ENCODE measurements at regions not wholly inside any gene's neighbourhood (a gene's known extent, or its start where the extent isn't known, plus 50 kb on each side); places are given as distances from the start of the nearest gene placed in this dataset.
"Not testable (repeated sequence)": the region's sequence is repeated elsewhere in the genome, so short reads cannot be mapped to it uniquely, and the experiment has no call there.

GRCh38 chr4:71081192-71081591 lies 87.7 kb downstream of the DCK start:
- DNase-seq (ENCODE audit: low read depth) = no peak

DNA sequence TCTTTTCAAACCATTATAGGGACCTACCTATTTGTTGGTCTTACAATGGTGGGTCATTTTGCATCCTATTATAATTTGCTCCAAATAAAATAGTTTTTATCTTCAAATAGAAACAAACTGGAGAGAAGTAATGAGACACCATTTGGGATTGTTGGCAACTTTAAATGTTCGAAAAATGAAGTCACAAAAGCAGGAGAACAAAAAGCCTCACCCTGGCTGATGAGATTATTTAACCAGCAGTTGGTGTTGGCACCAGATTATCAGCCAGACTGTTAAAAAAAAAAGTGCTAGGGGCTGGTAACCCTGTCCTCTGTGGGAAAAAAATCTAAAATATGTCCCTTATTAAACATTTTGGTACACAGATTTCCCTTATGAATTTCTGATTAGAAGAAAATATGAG lies 100.3 kb downstream of the DCK start:
- DNase-seq (ENCODE audit: low read depth) = no peak

GRCh38 chr4:71094201-71094600 lies 100.8 kb downstream of the DCK start:
- no peak for DNase-seq (ENCODE audit: low read depth)

- no peak for DNase-seq (ENCODE audit: low read depth)
Observed at GRCh38 chr4:71095141-71095540, 101.7 kb downstream of the DCK start.

DNA sequence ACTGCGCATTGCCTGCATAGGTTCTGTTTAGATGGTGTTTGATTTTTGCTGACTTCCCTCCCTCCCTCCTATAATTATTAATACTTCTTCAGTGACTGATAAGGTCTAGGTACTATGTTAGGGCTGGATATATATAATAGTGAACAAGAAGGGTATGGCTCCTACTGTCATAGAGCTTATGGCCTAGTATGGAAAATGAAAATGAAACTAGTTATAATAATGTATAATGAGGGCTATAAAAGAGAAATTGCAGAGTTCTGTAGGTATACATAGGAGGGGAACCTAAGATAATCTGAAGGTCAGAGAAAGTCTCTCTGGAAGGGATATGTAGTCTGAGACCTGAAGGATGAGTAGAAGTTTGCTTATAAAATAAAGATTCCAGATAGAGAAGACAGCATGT lies 102.1 kb downstream of the DCK start:
- DNase-seq (ENCODE audit: low read depth) = no peak

- DNase-seq (ENCODE audit: low read depth) = no peak
Observed at GRCh38 chr4:71107726-71108125, 114.3 kb downstream of the DCK start.

DNA sequence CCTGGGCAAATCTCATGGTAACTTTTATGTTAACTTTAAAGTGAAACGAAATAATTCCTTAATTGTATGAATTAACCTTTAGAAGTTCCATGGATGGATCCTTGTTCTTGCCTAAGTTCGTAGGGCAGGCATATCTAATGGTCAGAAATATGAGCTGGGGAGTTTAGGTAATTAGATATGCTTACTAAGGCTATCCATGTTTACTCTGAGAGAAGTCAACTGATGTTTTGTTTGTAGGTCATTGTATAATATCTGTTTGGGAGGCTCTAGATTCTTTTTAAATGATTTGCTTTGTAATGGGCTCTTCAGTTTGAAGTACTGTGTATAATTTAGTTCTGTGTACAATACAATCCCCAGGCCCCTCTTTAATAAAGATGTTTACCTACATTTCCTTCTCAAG lies 117.0 kb downstream of the DCK start:
- DNase-seq (ENCODE audit: low read depth) = no peak

DNA sequence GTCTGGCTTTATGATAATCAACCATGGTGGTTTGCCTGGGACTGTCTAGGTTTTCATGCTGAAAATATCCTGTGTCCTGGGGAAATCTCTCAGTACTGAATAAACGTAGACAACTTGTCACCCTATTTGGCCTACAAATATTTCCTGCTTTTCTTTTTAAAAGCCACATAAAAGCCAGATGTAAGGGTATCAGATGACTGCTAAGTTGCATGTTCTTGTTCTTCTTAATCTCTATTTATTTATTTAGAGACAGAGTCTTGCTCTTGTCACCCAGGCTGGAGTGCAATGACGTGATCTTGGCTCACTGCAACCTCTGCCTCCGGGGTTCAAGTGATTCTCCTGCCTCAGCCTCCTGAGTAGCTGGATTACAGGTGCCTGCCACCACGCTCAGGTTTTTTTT lies 117.7 kb downstream of the DCK start:
- DNase-seq (ENCODE audit: low read depth) = not testable (repeated sequence)

DNA sequence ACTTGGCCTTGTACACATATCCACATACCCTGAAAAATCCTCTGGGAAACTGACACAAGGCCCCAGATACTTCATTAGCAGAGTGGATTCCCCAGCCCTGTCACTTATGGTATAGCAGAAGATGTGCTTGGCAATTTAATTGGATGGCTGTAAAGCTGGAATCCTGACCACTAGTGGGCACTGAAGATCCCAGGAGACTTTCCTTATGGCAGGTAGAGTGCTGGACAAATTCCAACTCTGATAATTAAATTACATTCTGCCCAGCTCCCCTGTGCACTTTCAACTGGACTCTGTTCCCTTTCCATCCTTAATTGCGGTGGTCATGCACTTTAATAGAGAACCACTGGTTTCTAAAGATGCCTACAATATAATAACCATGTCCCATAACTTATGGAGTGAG lies 119.8 kb downstream of the DCK start:
- DNase-seq (ENCODE audit: low read depth) = no peak

GRCh38 chr4:71120831-71121524 lies 127.5 kb downstream of the DCK start:
- no peak for DNase-seq (ENCODE audit: low read depth)

DNA sequence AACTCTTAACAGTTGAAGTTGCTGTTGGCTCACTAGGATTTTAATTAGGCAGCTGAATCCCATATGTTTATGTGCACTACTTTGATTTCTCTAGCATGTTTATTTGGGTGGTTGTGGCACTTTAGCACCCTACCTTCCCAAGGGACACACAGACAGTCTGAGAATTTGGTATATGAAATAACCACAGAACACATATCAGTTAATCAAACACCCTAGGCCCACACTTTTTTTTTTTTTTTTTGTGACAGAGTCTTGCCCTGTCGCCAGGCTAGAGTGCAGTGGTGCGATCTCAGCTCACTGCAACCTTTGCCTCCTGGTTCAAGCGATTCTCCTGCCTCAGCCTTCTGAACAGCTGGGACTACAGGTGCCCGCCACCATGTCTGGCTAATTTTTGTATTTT lies 130.5 kb downstream of the DCK start:
- no peak for DNase-seq (ENCODE audit: low read depth)

- DNase-seq (ENCODE audit: low read depth) = no peak
Observed at GRCh38 chr4:71125137-71125536, 131.7 kb downstream of the DCK start.

DNA sequence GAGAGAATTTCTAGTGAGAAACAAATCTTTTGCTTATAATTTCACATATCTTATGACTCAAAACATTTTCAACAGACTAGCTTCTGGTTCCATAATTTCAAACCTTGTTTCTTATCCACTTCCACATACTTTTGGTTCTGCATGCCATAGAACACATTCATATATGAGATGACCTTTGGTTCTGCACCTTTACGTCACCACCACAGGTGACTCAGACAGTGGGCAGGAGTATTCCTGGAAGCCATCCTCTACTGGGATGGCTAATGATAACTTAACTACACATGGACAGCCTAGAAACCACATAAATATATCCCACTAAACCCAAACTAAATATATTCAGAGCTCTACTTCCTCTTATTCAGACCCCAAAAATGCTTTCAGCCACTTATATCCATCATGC lies 133.3 kb downstream of the DCK start:
- no peak for DNase-seq (ENCODE audit: low read depth)

DNA sequence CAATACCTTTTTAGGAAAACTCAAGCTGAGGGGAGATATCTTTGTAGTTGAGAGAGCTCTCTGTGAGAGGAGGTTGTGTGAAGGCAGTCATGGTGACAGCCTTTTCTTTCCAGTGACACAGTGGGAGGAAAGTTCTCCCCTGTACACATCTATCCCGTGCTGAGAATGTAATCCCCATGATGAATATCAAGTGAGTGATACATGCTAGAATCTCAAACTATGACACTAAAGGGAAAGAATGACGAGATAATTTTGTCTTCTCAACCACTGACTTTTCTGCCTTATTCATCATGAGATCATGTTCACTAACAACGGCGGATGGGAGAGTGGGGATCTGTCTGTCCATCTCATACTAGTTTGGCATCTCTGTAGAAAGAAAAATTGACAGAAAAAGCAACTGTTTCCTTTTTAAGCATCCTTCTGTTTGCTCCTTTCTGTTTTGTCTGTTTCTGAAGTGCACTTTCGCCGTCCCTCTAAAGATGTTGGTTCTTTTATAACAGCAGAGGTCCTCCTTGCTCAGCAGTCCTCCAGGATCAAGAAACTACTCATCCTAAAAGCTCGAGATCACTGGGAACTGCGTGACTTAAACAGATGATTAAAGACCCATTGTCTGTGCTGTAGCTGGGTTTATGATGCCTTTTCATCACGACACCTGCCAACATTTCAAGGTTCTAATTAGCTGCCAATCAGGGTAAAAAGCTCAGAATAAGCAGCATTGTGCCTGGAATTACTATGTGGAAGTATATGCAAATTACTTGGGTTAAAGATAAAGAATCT lies 137.6 kb downstream of the DCK start:
- DNase-seq (ENCODE audit: low read depth) = no peak

GRCh38 chr4:71132486-71132885 lies 139.0 kb downstream of the DCK start:
- DNase-seq (ENCODE audit: low read depth) = no peak

DNA sequence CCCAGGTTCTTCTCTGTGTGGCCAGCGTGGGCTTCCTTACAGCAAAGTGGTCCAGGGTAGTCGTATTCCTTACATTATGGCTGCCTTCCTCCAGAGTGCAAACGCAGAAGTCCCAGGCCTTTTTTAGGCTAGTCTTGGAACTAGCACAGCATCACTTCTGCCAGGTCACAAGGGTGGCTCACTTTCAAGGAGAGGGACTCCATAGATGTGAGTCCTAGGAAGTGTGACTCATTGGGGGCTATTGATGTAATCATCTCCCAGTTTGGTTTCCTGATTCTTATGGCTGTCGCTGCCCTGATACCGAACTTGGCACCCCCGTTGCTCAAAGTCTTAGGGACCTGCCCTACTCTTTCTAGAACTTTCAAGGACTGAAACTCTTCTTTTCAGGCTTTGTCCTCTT lies 140.0 kb downstream of the DCK start:
- no peak for DNase-seq (ENCODE audit: low read depth)

DNA sequence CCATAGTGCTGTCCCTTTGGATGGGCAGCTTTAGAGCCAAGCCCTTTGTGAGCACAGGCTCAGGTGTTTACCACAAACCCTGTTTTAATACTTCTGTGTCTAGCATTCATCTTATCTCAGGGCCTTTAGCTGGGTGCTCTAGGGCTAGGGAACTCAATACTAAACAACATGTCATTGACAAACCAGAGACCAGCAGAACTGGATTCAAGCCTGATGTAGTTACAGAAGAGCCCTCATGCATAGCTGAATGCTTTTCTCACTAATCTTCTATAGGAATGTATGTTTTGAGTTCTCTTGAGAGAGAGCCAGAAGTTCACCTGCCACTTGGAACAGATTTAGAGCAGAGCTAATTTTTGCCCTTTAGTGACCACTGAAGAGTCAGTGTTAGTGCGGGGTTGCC lies 142.6 kb downstream of the DCK start:
- no peak for DNase-seq (ENCODE audit: low read depth)

DNA sequence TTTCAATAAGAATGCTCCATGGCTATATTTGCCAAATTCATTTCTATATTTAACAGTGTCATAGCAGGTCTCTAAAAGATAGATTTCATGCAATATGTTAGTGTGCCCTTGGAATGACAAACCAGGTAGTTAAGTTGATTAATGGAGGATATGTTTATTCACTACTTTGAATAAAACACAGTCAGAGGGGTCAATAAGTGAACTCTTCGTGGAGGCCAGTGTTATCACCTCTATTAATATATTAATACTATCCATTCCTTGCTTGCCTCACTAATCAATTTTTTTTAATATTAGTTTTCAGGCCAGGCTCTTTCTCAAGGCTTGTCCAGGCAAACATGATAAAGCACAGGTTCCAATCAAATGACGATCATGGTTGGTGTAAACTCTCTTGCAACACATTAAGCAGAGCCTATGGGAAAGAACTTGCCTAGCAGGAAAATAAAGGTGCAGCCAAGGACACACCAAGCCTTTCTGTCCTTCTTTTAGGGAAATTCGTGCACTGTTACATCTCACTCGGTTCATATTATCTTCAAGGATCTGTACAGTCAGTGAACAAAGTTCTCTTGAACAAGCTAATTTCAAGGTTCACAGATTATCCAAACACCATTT lies 144.7 kb downstream of the DCK start:
- DNase-seq (ENCODE audit: low read depth) = no peak

GRCh38 chr4:71140563-71140962 lies 147.1 kb downstream of the DCK start:
- DNase-seq (ENCODE audit: low read depth) = no peak

GRCh38 chr4:71141125-71141524 lies 147.7 kb downstream of the DCK start:
- no peak for DNase-seq (ENCODE audit: low read depth)

DNA sequence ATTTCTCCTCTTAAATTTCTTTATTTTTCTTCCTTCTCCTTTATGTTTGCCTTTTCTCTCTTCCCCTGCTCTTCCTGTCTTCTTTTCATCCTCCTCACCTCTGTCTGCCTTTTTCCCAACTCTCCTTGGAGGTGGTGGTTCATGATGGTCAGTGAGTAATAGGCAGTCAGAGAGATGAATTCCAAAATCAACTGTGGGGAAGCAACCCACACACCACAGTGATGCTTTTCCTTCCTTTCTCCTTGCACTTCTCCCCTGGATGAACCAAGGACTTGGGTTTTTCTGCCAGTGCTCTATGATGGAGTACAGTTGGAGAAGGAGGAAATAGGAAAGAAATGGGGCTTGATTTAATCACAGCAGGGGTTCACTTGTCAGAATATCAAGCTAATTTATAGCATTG lies 153.8 kb downstream of the DCK start:
- DNase-seq (ENCODE audit: low read depth) = no peak

DNA sequence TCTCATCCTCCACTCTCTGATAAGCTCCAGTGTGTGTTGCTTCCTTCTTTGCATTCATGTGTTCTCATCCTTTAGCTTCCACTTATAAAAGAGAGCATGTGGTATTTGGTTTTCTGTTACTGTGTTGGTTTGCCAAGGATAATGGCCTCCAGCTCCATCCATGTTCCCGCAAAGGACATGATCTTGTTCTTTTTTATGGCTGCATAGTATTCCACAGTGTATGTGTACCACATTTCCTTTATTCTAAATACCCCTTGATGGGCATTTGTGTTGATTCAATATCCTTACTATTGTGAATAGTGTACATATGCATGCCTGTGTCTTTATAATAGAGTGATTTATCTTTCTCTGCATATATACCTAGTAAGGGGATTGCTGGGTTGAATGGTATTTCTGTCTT lies 155.1 kb downstream of the DCK start:
- no peak for DNase-seq (ENCODE audit: low read depth)

- DNase-seq (ENCODE audit: low read depth) = no peak
Observed at GRCh38 chr4:71151054-71151453, 157.6 kb downstream of the DCK start.

- no peak for DNase-seq (ENCODE audit: low read depth)
Observed at GRCh38 chr4:71156616-71157015, 163.2 kb downstream of the DCK start.

All from stimulated activated CD8-positive, alpha-beta memory T cell treated with anti-CD3 and anti-CD28 coated beads, Interleukin-4, amount 100 ng/mL, for 24 hours (primary cell).